HCT116 (cell line): ENCODE measurements at regions not wholly inside any gene's neighbourhood (a gene's known extent, or its start where the extent isn't known, plus 50 kb on each side); places are given as distances from the start of the nearest gene placed in this dataset.

ENCODE experiments used
- CBX3 ChIP-seq: IDR thresholded peaks from 2 replicates; pipeline ENCODE4 v1.6.1; 2012; ENCODE audit warnings: low read depth
- CTCF ChIP-seq, 3 experiments: fragments of 200-600 bp in 1 of 3; sonication (generic) in 1 of 3; IDR thresholded peaks in 2 of 3; conservative IDR thresholded peaks in 1 of 3; 2 replicates each; pipeline ENCODE4 v1.5.1; 2012 to 2017; ENCODE audit warnings: low read depth in 2 of 3, low read length in 2 of 3, antibody characterized with exemption in 1 of 3, borderline replicate concordance in 1 of 3, control low read depth in 1 of 3, mild to moderate bottlenecking in 1 of 3, mixed read lengths in 1 of 3, mixed run types in 1 of 3, moderate library complexity in 1 of 3; ENCODE audit not compliant: insufficient read depth in 1 of 3
- EGR1 ChIP-seq: IDR thresholded peaks from 2 replicates; pipeline ENCODE4 v1.6.1; 2012; ENCODE audit warnings: low read depth
- EZH2 ChIP-seq: fragments of 200-600 bp; sonication (generic); IDR thresholded peaks from 2 replicates; pipeline ENCODE4 v1.6.1; 2017; ENCODE audit warnings: antibody characterized with exemption, mixed run types
- JUND ChIP-seq: IDR thresholded peaks from 2 replicates; pipeline ENCODE4 v1.6.1; 2012
- MAX ChIP-seq: IDR thresholded peaks from 2 replicates; pipeline ENCODE4 v1.6.1; 2012
- POLR2A ChIP-seq: IDR thresholded peaks from 2 replicates; pipeline ENCODE4 v1.7.0; 2011; ENCODE audit warnings: borderline replicate concordance; ENCODE audit not compliant: insufficient read depth, insufficient read length; ENCODE audit errors: extremely low read depth
- POLR2AphosphoS5 ChIP-seq: IDR thresholded peaks from 2 replicates; pipeline ENCODE4 v1.6.1; 2011; ENCODE audit warnings: mild to moderate bottlenecking, low read depth, low read length, moderate library complexity
- RAD21 ChIP-seq: IDR thresholded peaks from 2 replicates; pipeline ENCODE4 v1.6.1; 2012; ENCODE audit warnings: low read depth, mild to moderate bottlenecking
- REST ChIP-seq: IDR thresholded peaks from 2 replicates; pipeline ENCODE4 v1.6.1; 2012; ENCODE audit warnings: low read depth
- SIN3A ChIP-seq: IDR thresholded peaks from 2 replicates; pipeline ENCODE4 v1.6.1; 2012; ENCODE audit warnings: low read depth
- SP1 ChIP-seq: IDR thresholded peaks from 2 replicates; pipeline ENCODE4 v1.6.1; 2012; ENCODE audit warnings: low read depth
- YY1 ChIP-seq: IDR thresholded peaks from 2 replicates; pipeline ENCODE4 v1.6.1; 2011; ENCODE audit warnings: low read length, low read depth, moderate library complexity, mild to moderate bottlenecking; ENCODE audit not compliant: insufficient replicate concordance; ENCODE audit errors: extremely low read depth
- ZNF274 ChIP-seq: fragments of 200-500 bp; sonication (Bioruptor generic); IDR thresholded peaks from 2 replicates; pipeline ENCODE4 v1.6.1; 2014; ENCODE audit warnings: mild to moderate bottlenecking, low read depth, low read length, inconsistent platforms

GRCh38 chr13:48146122-48146521, 51.2 kb upstream of the MED4 start:
- no peak for TF ChIP-seq POLR2AphosphoS5
- no peak for TF ChIP-seq EGR1
- TF ChIP-seq EZH2: no peak
- TF ChIP-seq REST: no peak
- TF ChIP-seq CTCF (IDR thresholded peaks at IDR 0.05 in 2 of 3, conservative IDR thresholded peaks at IDR 0.05 in 1 of 3; ENCODE audit: borderline replicate concordance in 1 of 3, insufficient read depth in 1 of 3, low read depth in 2 of 3, low read length in 2 of 3): no peak
- TF ChIP-seq POLR2A: no peak
- TF ChIP-seq CBX3: no peak
- TF ChIP-seq ZNF274: no peak
- TF ChIP-seq JUND: no peak
- no peak for TF ChIP-seq RAD21
- TF ChIP-seq SIN3A: no peak
- TF ChIP-seq MAX: no peak
- no peak for TF ChIP-seq SP1
- TF ChIP-seq YY1: no peak
